Hepatocyte (in vitro differentiated cells): ENCODE measurements at regions not wholly inside any gene's neighbourhood (a gene's known extent, or its start where the extent isn't known, plus 50 kb on each side); places are given as distances from the start of the nearest gene placed in this dataset.

Experiments
- DNase-seq: peaks from one replicate; pipeline ENCODE4 v3.0.0-alpha.2; 2016; ENCODE audit warnings: low spot score
- H2AFZ ChIP-seq: fragments of 200-600 bp; sonication (generic); 2 replicates; pipeline ENCODE4 v1.6.0; 2016; ENCODE audit warnings: antibody characterized with exemption, mild to moderate bottlenecking
- H3K27ac ChIP-seq: fragments of 200-600 bp; sonication (generic); 2 replicates; pipeline ENCODE4 v1.5.1; 2016; ENCODE audit warnings: mild to moderate bottlenecking
- H3K27me3 ChIP-seq: fragments of 200-600 bp; sonication (generic); 2 replicates; pipeline ENCODE4 v1.6.1; 2016
- H3K36me3 ChIP-seq: fragments of 200-600 bp; sonication (generic); replicated peaks from 2 replicates; pipeline ENCODE4 v1.5.1; 2016; ENCODE audit warnings: low read depth; ENCODE audit not compliant: insufficient read depth
- H3K4me1 ChIP-seq: fragments of 200-600 bp; sonication (generic); 2 replicates; pipeline ENCODE4 v1.5.1; 2016; ENCODE audit warnings: mild to moderate bottlenecking, moderate library complexity; ENCODE audit not compliant: insufficient read depth
- H3K4me2 ChIP-seq: fragments of 200-600 bp; sonication (generic); 2 replicates; pipeline ENCODE4 v1.6.0; 2016
- H3K4me3 ChIP-seq: fragments of 200-600 bp; sonication (generic); 2 replicates; pipeline ENCODE4 v1.5.1; 2016; ENCODE audit warnings: mild to moderate bottlenecking
- H3K79me2 ChIP-seq: fragments of 200-600 bp; sonication (generic); 2 replicates; pipeline ENCODE4 v1.6.0; 2017; ENCODE audit warnings: mild to moderate bottlenecking
- H3K9me2 ChIP-seq: fragments of 200-600 bp; sonication (generic); replicated peaks from 2 replicates; pipeline ENCODE4 v1.6.0; 2017; ENCODE audit warnings: mild to moderate bottlenecking; ENCODE audit not compliant: insufficient read depth
- H3K9me3 ChIP-seq: fragments of 200-600 bp; sonication (generic); 2 replicates; pipeline ENCODE4 v1.5.1; 2016; ENCODE audit warnings: low read depth, mild to moderate bottlenecking
- H4K20me1 ChIP-seq: fragments of 200-600 bp; sonication (generic); 2 replicates; pipeline ENCODE4 v1.6.0; 2016; ENCODE audit warnings: mild to moderate bottlenecking; ENCODE audit not compliant: insufficient read depth, poor library complexity, severe bottlenecking
- EZH2 ChIP-seq: fragments of 200-600 bp; sonication (generic); IDR thresholded peaks from 2 replicates; pipeline ENCODE4 v1.6.1; 2016; ENCODE audit warnings: antibody characterized with exemption, mild to moderate bottlenecking, borderline replicate concordance
- EZH2phosphoT487 ChIP-seq: fragments of 200-600 bp; sonication (generic); IDR thresholded peaks from one replicate; pipeline ENCODE4 v1.6.1; 2018; ENCODE audit warnings: antibody characterized with exemption, mild to moderate bottlenecking, low read depth, moderate library complexity; ENCODE audit not compliant: unreplicated experiment, severe bottlenecking
- whole genome bisulfite sequencing: methylation state at CpG from one replicate; pipeline ENCODE4 v1.1.6; 2016; ENCODE audit warnings: low lambda C conversion rate; ENCODE audit errors: missing lambda C conversion rate; 5-methylcytosine and 5-hydroxymethylcytosine counted together
- TF ChIP-seq, protein P1 (sequence below): fragments of 200-600 bp; sonication (generic); IDR thresholded peaks from 2 replicates; pipeline ENCODE4 v1.5.1; 2016; ENCODE audit warnings: antibody characterized with exemption, mild to moderate bottlenecking; ENCODE audit not compliant: poor library complexity

DNA sequence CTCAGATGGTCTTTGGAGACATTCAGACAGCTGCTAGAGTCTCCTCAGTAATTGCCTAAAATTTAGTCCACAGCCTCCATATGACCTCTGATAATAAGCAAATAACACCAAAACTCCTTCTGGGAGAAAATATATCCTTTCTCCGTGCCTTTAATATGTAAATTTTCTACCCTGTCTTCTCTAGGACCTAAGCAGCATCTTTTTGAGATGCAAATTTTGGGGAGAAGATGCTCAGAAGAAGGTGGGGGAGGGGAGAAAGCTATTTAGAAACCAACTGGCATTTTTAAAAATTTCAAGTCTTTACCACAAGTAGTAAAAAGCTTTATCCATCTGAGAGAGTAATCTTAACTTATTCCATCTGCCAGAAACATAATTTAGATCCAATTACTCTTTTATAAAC is 91.8 kb upstream of the KCNK12 start:
- TF ChIP-seq EZH2: no peak
- TF ChIP-seq EZH2phosphoT487: no peak
- TF ChIP-seq, protein P1, sequence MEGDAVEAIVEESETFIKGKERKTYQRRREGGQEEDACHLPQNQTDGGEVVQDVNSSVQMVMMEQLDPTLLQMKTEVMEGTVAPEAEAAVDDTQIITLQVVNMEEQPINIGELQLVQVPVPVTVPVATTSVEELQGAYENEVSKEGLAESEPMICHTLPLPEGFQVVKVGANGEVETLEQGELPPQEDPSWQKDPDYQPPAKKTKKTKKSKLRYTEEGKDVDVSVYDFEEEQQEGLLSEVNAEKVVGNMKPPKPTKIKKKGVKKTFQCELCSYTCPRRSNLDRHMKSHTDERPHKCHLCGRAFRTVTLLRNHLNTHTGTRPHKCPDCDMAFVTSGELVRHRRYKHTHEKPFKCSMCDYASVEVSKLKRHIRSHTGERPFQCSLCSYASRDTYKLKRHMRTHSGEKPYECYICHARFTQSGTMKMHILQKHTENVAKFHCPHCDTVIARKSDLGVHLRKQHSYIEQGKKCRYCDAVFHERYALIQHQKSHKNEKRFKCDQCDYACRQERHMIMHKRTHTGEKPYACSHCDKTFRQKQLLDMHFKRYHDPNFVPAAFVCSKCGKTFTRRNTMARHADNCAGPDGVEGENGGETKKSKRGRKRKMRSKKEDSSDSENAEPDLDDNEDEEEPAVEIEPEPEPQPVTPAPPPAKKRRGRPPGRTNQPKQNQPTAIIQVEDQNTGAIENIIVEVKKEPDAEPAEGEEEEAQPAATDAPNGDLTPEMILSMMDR: no peak
- Histone ChIP-seq H3K27ac (no peak overlapping the region), H3K4me2 (no peak overlapping the region), H3K27me3 (no peaks in the 10 kb centered on the region), H3K9me2 (no peaks in the 10 kb centered on the region), H3K79me2 (no peaks in the 10 kb centered on the region), H3K9me3 (no peaks in the 10 kb centered on the region), H3K4me1 (no peaks in the 10 kb centered on the region), H2AFZ (no peak overlapping the region), H3K36me3 (no peaks in the 10 kb centered on the region), H3K4me3 (no peak overlapping the region), H4K20me1 (no peaks in the 10 kb centered on the region)
- DNase-seq: no peak
- 31% methylated on average over 1 of the region's 1 CpG for WGBS

DNA sequence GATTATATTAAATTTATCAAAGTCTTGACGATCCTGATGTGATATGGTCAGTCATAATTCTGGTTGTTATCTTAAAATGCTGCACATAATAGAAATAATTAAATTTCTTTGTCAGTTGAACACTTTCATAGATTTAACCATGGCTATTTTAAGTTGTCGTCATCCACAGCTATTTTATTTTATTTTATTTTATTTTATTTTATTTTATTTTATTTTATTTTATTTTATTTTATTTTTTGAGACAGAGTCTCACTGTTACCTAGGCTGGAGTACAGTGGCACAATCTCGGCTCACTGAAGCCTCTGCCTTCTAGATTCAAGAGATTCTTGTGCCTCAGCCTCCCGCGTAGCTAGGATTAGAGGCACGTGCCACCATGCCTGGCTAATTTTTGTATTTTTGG is 90.5 kb upstream of the KCNK12 start:
- Histone ChIP-seq H3K27ac (no peak overlapping the region), H3K9me3 (no peaks in the 10 kb centered on the region), H3K79me2 (no peaks in the 10 kb centered on the region), H3K4me1 (no peaks in the 10 kb centered on the region), H2AFZ (no peak overlapping the region), H3K4me2 (no peak overlapping the region), H4K20me1 (no peaks in the 10 kb centered on the region), H3K27me3 (no peaks in the 10 kb centered on the region), H3K9me2 (no peaks in the 10 kb centered on the region), H3K36me3 (no peaks in the 10 kb centered on the region), H3K4me3 (no peak overlapping the region)
- no peak for DNase-seq
- no peak for TF ChIP-seq EZH2phosphoT487
- no peak for TF ChIP-seq EZH2
- TF ChIP-seq, protein P1: no peak
- 93% methylated on average over 6 of the region's 6 CpGs for WGBS

DNA sequence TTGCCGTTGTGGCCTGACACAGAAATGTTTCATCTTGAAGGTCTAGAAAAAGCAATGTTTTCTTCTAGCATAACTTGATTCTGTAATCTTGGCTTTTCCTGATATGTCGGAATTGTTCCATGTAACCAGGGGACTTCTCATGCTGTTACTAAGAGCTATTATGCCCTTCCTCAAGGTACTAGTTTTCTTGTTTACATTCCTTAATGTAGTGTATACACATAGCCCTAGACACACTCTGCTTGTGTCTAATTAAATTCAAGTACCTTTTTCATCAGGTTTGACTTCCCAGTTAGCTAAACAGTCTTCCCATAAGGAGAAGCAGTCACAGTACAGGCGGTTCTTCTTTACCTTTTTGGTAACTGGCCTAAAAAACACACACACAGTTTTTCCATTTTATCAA is 89.4 kb upstream of the KCNK12 start:
- H4K20me1 ChIP-seq: no peaks in the 10 kb centered on the region
- no peaks in the 10 kb centered on the region for H3K4me1 ChIP-seq
- H3K36me3 ChIP-seq: no peaks in the 10 kb centered on the region
- H3K79me2 ChIP-seq: no peaks in the 10 kb centered on the region
- no peaks in the 10 kb centered on the region for H3K27me3 ChIP-seq
- no peak overlapping the region for H3K4me3 ChIP-seq
- TF ChIP-seq, protein P1: no peak
- TF ChIP-seq EZH2phosphoT487 (no peak), EZH2 (no peak)
- no peaks in the 10 kb centered on the region for H3K9me2 ChIP-seq
- H3K9me3 ChIP-seq: no peaks in the 10 kb centered on the region
- no peak overlapping the region for H3K4me2 ChIP-seq
- H2AFZ ChIP-seq: no peak overlapping the region
- WGBS: 76% methylated on average over 3 of the region's 3 CpGs
- H3K27ac ChIP-seq: no peak overlapping the region
- no peak for DNase-seq

DNA sequence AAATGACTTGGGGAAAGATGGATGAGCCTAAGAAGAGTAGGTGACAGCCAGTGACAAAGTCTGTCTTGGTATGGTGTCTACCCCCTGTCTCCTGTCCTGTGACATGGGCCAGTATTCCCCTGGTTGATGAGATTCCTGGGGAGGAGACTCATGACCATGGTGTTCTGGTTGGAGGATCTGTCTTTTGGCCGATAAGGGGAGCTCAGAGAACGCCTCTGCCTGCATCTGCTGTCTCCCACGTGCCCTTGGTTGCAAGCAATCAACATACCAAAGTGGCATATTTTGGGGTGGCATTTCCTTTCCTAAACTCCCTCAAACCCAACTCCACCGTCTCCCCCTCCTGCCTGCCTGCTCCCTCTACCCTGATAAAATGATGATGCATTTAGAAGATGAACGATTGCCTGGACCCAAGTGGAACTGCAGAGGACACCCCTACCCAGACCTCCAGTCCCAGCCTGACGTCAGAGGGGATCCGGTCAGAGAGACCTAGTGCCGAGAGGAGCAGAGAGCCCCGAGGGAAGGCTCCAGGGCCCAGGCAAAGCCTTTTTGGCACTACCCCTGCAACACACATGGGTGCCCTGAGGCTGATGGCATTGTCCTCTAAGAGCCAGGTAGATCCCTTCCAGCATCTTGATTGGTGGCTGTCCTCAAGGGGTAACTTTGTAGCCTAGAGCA is 88.0 kb upstream of the KCNK12 start:
- TF ChIP-seq, protein P1: no peak
- TF ChIP-seq EZH2phosphoT487 (no peak), EZH2 (no peak)
- H2AFZ ChIP-seq: no peak overlapping the region
- WGBS: 85% methylated on average over 9 of the region's 9 CpGs

More for the DNA sequence above, 88.0 kb upstream of the KCNK12 start:
- Histone ChIP-seq H3K27me3 (no peaks in the 10 kb centered on the region), H3K4me3 (no peak overlapping the region), H3K4me1 (no peaks in the 10 kb centered on the region), H3K9me2 (no peaks in the 10 kb centered on the region), H3K79me2 (no peaks in the 10 kb centered on the region), H3K4me2 (no peak overlapping the region), H3K9me3 (no peaks in the 10 kb centered on the region), H4K20me1 (no peaks in the 10 kb centered on the region), H3K27ac (no peak overlapping the region), H3K36me3 (no peaks in the 10 kb centered on the region)
- DNase-seq: no peak
